Activated naive CD4-positive, alpha-beta T cell treated with anti-CD3 and anti-CD28 coated beads, Interleukin-2, amount 50 U/mL, for 16 hours (primary cell): ENCODE measurements at regions not wholly inside any gene's neighbourhood (a gene's known extent, or its start where the extent isn't known, plus 50 kb on each side); places are given as distances from the start of the nearest gene placed in this dataset.

ENCODE experiments used
- DNase-seq: peaks from one replicate; pipeline ENCODE4 v3.0.0-alpha.2; 2020

DNA sequence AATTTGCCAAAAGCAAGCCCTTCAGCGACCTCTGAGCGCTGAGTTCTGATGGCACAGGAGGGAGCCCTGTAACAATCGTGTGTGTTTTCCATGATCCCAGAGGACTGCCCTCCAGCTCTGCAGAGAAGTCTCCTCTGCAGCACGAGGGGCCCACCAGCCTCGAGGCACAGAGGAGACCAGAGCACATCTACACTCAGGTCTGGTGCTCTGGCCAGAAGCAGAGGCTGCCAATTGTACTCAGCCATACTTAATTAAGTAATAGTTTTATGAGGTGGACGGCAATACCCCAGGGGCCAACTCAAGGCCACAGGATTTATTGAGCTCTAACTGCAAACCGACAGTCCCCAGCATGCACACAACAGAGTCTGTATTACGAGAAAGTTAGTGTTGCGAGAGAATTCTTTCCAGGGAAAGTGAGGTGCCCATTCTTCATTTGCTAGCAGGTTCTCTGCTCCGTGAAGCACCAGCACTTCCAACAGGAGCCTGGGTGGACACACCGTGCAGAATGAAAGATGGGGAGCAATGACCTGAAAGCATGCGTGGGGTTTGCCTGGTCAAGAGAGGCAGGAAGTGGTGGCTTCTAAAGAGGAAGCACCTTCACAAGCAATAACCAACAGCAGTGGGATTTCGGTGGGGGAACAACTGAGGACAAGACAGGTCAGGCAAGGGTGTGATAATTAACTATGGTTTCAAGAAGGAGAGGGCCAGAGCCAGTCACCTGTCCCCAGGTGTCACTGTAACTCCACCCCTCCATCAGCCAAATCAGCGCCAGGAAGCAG, 92.8 kb upstream of the FOXC1 start:
- DNase-seq, result no peak

DNA sequence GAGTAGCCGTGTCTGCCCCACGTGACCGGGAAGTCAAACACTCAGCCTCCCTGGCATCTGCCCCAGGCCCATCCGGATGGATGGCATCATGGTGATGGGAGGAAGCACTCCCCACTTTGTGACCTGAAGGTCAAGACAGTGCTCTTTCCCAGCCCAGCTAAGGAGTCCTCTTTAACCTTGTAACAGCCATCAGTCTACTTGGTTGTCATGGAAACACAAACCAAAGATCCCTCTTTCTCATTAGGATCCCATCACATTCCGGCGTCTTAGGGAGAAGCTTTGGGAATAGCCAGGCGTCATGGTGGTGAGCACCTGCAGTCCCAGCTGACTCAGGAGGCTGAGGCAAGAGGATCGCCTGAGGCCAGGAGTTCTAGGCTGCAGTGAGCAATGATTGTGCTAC, 90.9 kb upstream of the FOXC1 start:
- DNase-seq, result no peak

DNA sequence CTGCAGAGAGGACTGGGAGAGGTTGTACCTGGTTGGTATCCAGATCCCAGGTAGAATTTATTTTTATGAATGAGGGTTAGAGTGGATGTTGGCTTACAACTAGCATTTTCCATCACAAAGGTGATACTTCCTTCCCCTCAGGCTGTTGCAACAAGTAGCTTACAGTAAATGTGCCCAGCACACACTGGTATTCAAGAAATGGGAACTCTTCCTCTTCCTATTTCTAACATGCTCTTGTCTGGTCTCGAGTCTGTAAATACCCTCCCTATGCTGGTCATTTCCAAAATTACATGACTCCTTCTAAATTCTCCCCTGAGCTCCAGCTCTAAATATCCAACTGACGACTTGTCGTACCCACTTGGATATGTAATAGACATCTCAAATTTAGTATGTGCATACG, 90.1 kb upstream of the FOXC1 start:
- DNase-seq, result no peak

DNA sequence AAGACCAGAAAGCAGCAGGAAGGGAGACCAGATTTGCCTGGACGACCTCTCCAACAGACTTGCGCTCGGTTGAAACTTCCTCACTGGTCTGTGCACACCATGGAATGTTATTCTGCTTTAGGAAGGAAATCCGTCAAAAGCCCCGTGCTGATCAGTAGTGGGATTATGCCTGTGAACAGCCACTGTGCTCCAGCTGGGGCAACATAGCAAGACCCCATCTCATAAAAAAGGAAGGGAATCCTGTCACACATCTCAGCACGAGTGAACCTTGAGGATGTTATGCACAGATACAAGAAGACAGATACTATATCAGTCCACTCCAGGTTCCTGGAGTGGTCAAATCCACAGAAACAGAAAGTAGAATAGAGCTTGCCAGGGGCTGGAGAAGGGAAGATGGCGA, 86.9 kb upstream of the FOXC1 start:
- no peak for DNase-seq

DNA sequence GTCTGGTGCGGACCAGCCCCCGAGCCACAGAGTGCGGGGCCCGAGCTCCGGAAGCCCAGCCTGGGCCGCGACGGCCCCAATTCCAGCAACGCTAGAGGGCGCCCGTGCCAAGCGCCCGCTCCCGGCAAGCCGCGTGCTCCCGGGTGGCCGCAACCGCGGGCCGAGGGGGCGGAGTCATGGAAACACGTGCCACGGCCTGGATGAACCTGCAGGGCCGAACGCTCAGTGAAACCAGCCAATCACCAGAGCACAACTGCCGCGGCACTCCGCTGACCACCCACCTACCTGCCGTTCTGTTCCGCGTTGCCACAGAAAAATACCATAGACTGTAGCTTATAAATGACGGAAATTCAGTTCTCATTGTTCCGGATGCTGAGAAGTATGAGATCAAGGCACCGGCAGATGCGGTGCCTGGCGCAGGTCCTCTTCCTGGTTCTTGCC, 85.7 kb upstream of the FOXC1 start:
- DNase-seq, result peak; percentile 75

DNA sequence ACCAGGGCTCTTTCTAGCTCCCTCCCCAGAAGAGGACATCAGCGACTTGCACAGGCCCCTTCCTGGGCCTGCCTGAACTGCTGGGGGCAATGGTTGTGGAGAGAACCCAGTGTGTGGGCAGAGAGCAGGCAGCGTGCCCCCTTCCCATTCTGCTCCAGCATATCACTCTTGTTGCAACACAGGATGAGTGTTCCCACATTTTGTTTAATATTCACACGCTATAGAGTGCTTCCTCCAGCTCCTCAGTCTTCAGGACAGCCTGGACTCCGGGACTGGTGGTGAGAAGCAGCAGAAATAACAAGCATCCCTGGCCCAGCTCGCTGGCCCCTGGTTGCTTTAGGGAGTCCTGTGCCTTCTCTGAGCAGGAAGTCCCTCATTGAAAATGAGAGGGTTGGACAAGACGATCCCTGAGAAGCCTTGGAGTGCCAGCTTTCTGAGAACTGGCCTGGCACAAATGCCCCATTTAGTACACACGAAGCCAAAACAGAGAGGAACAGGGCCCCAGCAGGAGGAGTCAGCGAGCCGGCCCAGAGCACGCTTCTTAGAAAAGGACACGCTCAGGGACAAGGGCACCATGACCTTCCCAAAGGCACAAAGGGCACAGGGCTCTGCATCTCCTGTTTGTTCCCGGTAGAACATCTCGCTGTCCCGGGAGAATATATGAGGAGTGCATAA, 84.2 kb upstream of the FOXC1 start:
- DNase-seq, result no peak

DNA sequence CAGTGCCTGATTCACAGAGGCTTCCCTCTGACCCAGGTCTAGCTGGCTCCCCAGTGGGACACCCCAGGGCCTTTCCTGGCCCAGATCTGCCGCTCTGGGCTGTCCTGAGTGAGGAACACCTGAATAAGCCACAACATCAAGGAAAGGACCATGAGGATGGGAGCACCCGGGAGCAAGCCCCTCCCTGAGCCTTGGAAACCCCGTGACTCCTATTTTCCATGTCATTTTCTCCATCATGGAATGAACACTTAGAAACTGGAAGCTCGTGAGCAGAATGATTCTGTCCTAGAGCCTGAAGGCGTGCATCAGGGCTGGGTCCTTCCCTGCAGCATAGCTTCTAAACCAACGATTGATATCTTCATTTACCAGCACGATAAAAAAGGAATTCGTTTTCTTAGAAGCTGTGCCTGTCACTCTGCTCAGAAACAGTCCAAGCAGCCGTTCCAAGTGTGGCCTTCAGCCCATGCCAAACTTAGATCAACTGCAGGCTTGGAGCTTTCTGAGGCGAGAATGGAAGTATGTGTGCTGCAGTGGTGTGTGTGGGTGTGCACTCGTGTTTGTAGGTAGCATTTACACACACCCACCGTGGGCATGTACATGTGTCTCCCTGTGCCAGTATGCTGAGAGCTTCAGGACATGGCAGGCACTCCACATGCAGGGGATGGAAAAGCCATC, 83.2 kb upstream of the FOXC1 start:
- no peak for DNase-seq

DNA sequence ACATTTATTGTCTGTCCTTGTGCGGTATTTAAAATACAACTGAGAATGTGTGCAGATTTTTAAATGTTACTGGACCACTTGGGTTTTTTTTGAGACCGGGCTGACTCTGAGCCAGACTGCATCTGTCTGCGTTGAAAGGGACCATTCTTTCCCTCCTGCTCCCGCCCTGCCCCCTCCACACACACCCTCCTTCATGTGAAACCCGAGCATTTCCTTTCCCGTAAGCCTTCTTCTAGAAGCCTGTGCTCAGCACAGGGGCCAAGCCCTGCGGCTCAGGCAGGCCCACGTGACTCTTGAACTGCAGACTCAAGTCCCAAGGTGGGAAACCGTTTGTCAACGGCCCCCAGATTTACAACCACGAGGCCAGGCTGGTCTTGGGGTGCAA, 82.7 kb upstream of the FOXC1 start:
- DNase-seq, result no peak

DNA sequence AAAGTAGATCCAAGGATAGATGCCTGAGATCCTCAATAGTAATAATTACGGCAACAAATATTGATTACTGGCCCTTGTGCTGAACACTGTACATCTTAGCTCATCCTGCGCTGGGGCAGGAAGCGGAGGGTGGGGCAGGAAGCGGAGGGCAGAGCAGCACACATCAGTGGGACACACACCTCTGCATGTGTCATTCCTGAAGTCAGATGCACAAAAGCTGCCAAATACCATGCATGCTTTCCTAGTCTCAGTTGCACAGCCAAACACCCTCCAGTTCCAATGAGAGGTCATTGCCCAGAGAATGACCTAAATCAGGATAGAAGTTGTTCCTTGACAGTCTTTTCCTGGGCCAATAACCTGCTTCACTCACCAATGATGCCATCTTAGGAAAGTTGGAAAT, 74.4 kb upstream of the FOXC1 start:
- DNase-seq, result no peak

DNA sequence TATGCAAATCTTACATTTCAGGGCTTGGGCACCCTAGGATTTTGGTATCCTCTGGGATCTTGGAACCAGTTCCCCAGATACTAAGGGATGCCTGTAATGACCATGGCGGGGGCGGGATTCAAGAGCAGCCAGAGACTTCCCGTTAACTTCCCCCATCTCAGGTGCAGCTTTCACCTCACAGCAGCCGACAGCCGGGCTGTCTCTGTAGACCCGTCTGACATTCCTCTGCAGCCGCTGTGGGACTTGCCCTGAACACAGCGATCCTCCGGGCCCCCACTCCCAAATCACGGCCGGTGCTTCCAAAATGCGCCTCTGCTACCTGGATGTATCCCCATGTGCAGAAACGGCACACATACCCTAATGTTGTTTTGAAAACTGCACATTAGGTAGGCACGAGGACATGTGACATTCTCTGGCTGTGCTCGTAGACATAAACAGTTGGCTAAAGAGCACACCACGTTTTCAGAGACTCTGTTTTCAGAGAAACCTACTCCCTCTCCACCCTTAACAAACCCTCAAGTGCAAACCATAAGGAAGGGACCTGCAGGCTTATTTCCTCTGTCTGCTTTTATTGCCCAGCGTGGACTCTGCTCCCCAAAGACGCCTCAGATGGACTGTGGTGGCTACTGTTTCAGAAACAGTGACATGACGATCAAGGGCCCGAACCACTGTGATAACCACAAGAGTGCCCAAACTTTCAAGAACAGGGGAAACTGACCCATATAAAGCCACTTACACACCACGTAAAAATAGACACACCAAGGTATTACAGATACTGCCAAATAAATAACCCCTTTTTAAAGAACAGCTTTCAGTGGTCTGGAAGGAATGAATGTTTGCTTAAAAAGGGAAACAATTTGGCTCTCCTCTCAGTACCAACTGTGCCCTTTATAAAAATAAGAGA, 72.9 kb upstream of the FOXC1 start:
- DNase-seq, result no peak

DNA sequence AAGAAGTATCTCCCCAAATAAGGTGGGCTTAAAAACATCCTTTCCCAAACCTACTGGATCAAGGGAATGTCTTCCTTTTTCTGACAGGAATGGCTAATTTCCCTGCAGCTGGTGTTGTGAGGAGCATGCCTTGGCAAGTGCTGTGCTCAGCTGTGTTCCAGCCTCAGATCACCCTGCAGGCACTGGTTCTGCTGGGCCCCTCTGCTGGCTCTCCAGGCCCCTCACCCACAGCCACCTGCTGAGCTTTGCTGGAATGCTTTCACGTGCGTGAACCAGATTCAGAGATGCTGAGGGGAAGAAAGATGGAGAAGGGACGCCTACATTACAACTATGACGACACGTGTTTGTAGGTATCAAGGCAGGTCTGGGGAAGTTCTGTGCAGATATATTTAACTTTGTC, 71.3 kb upstream of the FOXC1 start:
- DNase-seq, result no peak

DNA sequence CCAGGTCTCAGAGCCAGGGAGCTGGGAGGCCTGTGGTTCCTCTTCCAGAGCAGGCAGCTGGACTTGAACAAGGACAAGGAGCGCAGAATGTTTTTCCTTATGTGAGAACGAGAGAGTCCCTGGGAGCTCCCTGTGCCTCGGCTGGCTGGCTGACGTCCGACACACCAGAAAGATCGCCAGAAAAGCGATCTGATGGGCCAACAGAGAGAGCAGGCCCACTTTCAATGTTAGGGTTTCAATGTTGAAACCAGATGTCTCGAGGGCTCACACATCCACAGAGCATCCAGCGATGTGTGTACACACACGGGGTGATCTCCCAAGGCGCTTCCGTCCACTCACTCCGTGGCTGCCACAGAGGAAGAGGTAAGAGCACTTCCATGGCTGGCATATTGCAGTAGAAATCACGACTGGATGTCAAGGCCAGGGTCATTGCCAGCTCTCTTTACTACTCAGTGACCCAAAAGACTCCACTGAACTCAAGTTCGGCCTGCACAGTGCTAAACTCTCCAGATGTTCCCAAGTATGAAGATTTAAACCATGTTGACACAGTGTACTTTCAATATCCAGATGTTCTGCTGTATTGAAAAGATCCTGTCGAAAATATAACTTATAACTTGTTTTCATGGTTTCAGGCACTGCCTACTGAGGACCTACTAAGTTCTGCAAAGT, 70.8 kb upstream of the FOXC1 start:
- DNase-seq, result no peak

DNA sequence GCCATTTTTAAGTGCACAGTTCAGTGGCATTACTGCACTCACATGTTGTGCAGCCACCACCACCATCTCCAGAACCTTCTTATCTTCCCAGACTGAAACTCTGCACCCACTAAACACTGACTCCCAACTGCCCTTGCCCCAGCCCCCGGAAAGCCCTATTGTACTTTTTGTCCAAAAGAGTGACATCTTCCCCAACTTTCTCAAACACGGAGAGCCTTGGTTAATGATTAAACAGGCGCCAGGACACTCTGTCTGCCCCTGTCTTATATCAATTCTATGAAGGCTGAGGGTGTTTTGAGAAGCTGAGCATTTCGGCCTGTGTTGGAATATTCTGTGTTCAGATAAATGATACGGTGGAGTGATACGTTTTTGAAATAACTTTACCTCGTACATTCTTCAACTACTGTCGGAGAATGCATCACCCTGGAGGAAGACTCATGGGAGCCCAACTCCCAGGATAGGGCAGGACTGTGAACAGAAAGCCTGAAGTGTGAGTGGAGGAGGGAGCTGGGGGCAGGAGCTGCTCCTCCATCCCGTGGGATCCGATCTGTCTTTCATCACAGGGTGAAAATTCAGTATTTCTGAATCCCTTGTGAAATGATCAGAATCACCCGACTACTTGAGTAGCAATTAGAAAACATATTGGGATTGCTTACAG, 68.7 kb upstream of the FOXC1 start:
- DNase-seq, result no peak

DNA sequence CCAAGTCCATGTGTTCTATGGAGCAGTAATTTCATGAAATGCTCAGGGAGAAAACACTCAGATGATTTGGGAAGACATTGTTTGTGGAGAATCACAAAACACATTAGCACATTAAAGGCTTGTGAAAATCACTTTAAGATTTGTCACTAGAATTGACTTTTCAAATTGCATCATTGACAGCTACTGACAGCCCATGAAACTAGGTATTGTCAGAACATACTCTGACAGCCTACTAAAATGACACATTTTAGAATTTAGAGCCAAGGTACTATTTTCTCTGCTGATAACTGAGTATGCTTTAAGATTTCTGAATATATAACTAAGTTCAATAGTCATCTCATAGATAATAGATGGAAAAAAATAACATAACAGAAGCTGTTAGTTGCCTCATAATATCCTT, 67.4 kb upstream of the FOXC1 start:
- DNase-seq, result no peak

DNA sequence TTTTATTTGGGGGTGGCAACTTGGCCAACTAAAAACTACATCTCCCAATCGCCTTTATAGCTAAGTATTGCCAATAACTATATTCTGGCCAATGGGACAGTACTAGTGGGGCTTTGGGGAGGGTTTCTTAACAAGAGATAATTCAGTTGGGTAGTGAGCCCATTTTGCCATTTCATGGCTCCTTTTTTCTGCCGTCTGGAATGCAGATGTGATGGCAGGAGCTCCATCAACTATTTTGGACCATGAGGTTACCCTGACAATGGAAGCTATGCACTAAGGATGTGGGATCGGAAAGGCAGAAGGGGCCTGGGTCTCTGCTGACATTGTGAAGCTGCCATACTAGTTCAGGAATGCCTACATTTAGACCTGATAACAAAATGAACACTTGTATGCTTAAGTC, 67.0 kb upstream of the FOXC1 start:
- DNase-seq, result no peak

DNA sequence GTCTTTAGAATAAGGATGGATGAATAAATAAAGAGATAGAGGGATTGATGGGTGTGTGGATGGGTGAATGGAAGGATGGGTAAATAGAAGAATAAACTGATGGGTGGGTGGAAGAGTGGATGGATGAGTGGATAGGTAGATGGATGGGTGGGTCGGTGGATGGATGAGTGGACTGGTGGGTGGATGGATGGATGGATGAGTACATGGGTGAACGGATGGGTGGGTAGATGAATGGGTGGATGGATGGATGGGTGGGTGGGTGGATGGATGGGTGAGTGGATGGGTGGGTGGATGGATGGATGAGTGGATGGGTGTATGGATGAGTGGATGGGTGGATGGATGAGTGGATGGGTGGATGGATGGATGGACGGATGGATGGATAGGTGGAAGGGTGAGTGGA, 65.7 kb upstream of the FOXC1 start:
- DNase-seq, result no peak

DNA sequence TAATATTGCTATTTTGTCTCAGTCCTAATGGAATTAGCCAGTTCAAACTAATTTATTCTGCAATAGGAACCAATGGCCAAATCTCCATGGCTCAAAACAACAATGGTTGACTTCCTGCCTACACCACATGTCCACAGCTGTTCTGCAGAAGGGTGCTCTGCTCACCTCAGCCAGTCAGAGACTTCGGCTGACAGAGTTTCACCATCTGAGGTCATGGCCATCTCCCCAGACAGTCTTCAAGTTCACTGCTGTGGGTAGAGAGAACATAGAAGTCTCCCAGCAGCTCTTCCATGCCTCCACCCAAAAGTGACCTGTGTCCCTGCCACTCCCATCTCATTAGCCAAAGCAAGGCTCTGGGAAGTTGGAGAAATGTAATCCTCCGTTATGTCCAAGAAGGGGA, 65.1 kb upstream of the FOXC1 start:
- no peak for DNase-seq

DNA sequence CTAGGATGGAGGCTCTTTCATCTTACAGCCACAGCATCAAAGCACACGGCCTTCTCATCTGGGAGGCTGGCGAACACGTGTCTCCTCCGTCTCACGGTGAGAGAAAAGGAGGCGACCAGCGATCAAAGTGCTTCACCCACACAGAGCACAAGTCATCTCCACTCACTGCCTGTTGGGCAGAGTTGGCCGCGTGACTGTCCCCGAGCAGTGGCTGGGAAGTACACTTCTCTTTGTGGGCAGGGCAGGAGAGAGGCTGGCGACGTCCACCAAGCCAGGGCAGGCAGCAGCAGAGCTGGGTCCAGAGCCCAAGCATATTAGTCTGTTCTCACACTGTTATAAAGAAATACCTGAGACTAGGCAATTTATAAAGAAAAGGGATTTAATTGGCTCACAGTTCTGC, 64.1 kb upstream of the FOXC1 start:
- no peak for DNase-seq

DNA sequence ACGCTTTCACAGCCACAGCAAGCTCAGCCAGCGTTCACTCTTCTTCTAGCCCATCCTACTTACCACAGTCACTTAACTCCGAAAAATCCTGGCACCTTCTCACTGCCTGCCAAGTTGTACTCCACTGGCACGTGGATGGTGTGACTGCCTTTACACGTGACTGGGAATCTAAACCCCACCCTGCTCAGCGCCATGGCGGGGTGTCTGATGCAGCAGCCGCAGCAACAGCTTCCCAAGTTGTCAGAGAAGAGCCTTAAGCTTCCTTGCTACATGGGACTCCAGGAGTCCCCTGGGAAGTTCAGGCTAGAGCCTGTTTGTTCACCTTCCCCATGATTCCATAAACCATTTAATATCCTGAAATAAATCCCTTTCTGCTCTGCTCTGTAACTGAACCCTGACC, 61.9 kb upstream of the FOXC1 start:
- no peak for DNase-seq

DNA sequence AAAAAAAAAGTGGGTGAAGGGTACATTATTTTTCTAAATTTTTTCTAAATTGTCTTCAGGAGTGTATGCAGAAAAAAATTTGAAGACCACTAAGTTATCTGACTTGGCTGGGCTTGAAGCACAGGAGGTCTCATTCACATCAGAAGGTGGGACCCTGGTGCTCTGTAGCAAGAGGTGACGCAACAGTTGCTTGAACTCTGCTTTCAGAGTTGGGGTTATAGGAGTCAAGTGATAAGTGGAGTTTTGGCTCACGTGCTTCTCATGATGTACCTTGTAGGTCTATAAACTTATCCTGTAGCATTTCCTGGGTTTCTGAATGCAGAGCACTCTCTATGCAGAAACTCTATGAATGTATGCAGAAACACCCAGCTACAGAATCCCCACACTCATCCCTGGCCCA, 58.5 kb upstream of the FOXC1 start:
- DNase-seq, result no peak

DNA sequence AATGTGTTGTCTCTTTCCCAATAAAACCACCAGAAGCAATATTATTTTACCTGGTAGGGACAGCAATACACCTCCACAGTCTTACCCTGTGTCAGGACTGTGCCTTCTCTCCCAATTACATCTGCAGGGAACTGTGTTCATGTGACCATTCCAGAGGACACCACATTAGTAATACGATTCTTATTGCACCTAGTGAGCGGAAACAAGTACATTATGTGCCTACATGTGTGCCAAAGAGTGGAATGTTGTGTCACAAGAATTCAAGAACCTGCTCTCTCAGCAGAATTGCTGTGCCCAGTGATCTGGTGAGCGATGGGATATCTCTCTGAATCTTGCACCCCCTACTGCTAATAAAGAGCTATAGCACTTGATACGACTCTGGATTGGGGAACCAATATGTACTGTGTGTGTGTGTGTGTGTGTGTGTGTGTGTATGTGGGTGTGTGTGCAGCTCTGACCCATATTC, 57.4 kb upstream of the FOXC1 start:
- DNase-seq, result no peak

DNA sequence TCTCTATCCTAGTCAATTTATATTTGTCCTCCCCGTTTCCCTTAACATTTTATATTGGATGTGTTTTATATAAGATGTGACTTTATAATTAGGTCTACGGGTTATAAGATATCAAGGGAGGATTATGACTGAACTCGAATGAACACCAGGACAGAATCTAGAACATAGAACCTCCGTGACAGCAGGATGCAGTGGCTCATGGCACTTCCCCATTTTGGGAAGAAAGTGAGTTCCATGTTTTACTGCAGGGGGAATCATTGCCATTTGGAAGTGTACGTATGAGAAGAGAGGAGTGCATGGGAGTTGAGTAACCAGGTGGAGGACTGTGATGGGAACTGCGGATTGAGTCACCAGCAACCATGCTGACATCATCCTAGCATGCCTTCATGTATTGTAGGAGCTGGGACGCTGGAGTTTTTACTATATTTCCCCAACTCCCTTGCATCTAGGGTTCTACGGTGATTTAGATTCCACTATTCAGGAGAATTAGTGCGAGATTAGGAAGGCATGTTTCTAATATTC, 56.1 kb upstream of the FOXC1 start:
- DNase-seq, result no peak
